GM21381 (cell line): ENCODE measurements at regions not wholly inside any gene's neighbourhood (a gene's known extent, or its start where the extent isn't known, plus 50 kb on each side); places are given as distances from the start of the nearest gene placed in this dataset.
A peak's percentile ranks its signal among the peaks of the same experiment; 100 is the strongest.
"Not testable (repeated sequence)": the region's sequence is repeated elsewhere in the genome, so short reads cannot be mapped to it uniquely, and the experiment has no call there.

Experiments used
- ATAC-seq: cut with Tn5 transposase; IDR thresholded peaks from one replicate; pipeline ENCODE4 v1.9.1; 2021; ENCODE audit warnings: mild to moderate bottlenecking, moderate library complexity; ENCODE audit not compliant: unreplicated experiment

DNA sequence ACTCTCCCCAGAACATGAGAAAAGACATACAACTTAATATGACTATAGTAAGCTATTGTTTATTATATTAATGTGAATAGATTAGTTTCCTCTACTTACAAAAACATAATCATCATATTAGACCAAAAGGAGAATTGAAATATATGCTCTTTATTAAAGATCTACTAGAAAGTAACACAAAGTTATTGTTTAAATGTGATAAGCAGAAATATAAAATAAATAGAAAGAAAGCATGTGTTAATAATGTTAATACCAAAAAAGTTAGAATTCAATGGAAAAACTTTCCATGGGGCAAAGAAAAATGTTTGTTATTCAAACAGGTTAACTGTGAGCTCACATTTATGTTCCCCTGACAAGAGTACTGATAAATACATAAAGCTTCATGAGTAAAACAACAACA is 421.4 kb upstream of the UBE2E3 start:
- ATAC-seq: no peak

GRCh38 chr2:180555391-180555965 is 424.9 kb upstream of the UBE2E3 start:
- ATAC-seq: no peak

DNA sequence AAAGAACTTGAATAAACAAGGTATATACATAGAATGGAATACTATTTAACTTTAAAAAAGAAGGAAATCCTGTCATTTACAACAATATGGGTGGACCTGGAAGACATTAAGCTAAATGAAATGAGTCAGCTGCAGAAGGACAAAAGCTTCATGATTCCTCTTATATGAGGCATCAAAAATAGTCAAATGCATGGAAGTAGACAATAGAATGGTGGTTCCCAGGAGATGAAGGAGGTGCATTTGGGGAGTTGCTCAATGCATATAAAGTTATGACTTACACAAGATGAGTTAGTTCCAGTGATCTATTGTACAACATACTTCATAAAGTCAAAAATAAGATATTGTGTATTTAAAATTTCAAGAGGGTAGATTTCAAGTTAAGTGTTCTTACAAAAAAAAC is 426.1 kb upstream of the UBE2E3 start:
- no peak for ATAC-seq

GRCh38 chr2:180553094-180553715 is 427.2 kb upstream of the UBE2E3 start:
- ATAC-seq: no peak

DNA sequence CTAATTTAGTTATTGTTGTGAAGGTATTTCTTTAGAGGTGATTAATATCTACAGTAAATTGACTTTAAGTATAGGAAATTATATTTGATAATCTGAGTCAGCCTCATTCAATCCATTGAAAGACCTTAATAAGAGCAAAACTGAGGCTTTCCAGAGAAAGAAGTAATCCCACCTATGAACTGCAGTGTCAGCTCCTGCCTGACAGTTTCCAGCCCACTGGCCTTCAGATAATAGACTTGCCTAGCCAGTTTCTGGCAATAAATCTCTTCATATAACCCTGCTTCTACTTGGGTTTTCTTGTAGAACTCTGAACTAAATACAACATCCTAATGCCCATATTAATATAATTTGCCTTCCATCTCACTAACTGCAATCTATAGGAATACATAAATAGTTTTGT is 437.9 kb upstream of the UBE2E3 start:
- ATAC-seq: no peak

DNA sequence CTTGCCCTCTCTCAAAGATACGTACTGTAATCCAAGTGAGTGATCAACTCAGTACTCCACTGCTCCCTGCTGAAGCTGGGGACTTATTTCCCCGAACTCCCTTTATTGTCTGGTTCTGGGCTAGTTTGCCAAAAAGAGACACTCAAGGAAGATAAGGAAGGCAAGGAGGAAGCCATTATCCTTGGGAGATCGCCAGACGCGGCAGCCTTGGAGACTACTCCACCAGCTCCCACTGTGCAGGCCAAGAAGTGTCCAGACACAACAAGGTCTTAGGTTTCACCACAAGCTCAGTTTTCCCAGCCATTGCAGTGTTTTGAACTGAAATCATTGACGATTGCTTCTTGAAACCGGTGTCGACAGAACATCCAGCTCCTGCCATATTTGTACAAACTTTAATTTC is 439.6 kb upstream of the UBE2E3 start:
- no peak for ATAC-seq

DNA sequence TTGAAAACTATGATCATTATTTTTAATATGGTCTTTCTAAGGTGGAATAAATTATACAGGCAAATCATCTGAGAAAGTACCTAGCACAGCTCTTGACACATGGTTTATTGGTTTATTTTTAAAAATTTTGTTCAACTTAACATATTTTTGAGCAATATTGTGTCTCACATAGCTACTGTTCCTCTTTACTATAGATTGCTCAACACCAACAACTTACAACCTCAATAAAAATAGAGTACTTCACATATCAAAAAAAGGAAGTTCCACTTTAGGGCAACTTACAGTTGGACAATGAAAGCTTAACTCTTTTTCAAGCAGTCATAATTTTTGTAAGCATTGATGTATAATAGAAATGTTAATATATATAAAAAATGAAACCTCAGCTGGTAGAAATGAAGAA is 440.9 kb upstream of the UBE2E3 start:
- no peak for ATAC-seq

GRCh38 chr2:180535289-180535688 is 445.1 kb upstream of the UBE2E3 start:
- no peak for ATAC-seq

- not testable (repeated sequence) for ATAC-seq
These were observed 448.6 kb upstream of the UBE2E3 start for GRCh38 chr2:180531787-180532186.

DNA sequence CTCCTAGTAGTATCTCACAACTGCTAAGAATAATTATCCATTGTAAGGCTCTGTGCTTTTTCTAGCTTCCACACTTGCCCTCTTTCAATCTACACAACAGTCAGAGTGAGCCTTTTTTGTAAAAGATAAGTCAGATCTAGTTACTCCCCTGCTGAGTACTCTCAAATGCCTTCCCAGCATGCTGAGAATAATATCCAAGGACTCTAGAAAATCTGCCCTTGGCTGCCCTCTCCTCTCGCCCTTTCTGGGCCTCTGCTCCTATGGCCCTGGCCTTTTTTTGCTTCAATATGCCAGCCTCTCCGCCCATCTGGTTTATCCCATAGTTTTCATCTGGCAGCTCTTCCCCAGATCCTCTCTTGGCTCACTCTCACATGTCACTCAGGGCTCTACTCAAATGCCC is 455.9 kb upstream of the UBE2E3 start:
- ATAC-seq: no peak

- no peak for ATAC-seq
These were observed 456.6 kb upstream of the UBE2E3 start for GRCh38 chr2:180523621-180524340.

DNA sequence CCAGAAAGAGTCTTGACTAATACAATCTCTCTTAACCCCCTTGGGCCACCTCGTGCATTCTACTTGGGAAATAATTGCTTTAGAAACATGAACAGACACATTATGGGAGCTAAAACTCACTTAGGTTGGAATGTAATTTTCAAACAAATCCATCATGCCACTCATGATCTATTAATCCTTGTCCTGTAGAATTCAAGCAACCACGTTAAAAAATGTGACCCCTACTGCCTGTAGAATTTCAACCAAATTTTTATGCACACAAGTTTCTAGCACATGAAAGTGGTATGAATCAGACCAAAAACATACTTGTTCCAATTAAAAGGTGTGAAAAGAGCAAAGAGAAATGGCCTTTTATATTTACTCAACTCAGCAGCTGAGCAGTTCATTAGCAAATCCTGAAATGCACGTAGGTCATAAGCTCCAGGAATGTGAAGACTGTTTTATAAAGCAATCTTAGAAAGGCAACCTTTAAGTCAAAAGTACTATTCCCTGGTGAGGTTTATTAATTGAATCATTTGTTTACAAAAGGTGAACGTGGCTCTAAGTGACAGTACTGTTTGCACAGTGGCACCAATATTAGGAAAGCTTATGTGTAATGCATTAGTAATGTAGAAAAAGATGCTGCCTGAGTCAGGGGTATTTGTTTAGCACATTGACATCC is 459.4 kb upstream of the UBE2E3 start:
- ATAC-seq: no peak

DNA sequence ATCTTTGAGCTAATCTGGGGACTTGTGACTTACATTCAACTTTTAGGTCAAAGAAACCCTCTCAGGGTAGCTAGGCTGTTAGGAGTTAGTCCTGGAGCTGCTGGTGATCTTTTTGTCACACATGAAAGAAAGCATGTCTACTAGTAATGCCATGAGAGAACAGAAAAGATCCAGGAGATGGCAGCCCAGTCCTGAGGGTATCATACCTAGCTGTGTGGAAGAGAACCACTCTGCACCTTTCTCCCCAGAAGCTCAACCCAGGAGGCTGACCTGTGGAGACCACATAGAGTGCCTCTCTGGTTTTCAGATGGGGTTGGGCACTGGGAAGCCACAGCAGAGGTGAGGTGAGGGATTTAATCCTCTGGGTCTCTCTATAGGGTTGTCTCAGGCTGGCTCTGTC is 460.2 kb upstream of the UBE2E3 start:
- no peak for ATAC-seq

GRCh38 chr2:180519276-180519675 is 461.1 kb upstream of the UBE2E3 start:
- no peak for ATAC-seq

DNA sequence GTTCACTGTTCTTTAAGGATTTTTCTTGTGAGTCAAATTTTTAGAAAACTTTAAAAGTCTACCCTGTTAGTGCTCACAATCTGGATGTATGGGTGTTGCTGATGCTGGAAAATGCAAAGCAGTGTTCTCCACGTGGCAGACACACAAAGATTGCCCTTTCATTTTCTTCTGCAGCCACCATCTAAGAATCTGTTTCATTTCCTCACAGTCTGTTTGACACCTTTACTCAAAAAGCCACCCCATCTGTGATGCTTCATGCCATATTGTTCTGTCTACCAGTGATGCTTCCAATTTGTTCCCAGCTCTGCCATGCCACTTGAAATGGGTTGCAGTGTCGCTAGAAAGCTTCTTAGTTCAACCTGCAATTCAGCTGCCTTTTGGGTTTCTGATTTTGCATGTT is 464.2 kb upstream of the UBE2E3 start:
- ATAC-seq: peak; percentile 70

- no peak for ATAC-seq
These were observed 467.0 kb upstream of the UBE2E3 start for GRCh38 chr2:180513389-180513788.

GRCh38 chr2:180508458-180508857 is 471.9 kb upstream of the UBE2E3 start:
- no peak for ATAC-seq

DNA sequence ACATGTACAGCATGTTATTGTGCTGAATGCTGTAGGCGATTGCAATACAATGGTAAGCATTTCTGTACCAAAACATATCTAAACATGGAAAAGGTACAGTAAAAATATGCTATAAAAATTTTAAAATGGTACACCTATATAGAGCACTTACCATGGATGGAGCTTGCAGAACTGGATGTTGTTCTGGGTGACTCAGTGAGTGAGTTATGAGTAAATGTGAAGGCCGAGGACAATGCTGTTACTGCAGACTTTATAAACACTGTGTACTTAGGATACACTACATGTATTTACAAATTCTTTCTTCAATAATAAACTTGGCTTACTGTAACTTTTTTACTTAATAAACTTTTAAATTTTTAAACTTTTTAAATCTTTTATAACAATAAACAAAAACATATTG is 473.4 kb upstream of the UBE2E3 start:
- ATAC-seq: no peak

GRCh38 chr2:180505203-180505602 is 475.2 kb upstream of the UBE2E3 start:
- no peak for ATAC-seq

- no peak for ATAC-seq
These were observed 482.7 kb upstream of the UBE2E3 start for GRCh38 chr2:180497621-180498152.

DNA sequence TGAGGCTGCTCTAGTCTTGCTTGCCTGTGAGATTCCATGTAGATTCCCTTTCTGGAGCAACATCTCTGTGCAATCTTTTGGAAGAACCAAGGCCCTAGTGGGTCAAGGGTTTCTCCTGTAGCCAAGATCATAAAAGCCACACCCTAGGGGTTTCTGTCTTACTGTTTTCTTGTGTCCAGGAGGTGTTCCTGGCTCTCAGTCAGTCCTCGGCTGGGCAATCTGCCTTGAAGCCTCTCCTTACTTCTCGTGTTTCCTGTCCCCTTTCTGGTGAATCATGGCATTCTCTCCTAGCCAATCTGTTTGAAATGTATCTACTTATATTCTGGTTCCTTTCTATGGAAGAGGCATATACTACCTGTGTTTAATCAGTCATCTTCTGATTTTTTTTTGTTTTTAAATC is 484.8 kb upstream of the UBE2E3 start:
- ATAC-seq: no peak

- no peak for ATAC-seq
These were observed 486.1 kb upstream of the UBE2E3 start for GRCh38 chr2:180494286-180494685.
